PC-9 (cell line): ENCODE measurements at regions not wholly inside any gene's neighbourhood (a gene's known extent, or its start where the extent isn't known, plus 50 kb on each side); places are given as distances from the start of the nearest gene placed in this dataset.

Source experiments
- BruUV-seq: library from RNA; stranded (reverse); fragments of 400-500 nt; replicated peaks from 2 replicates; lab custom pipeline; 2021; lab: Mats Ljungman, UMichigan
- CTCF ChIA-PET: fragments of 300-600 bp; sonication (Branson Sonifier 250); formaldehyde crosslinking; loops from one replicate; lab custom pipeline; 2022; ENCODE audit warnings: antibody characterized with exemption; lab: Charles Lee
- POLR2A ChIA-PET: fragments of 300-600 bp; sonication (Branson Sonifier 250); formaldehyde crosslinking; loops from one replicate; lab custom pipeline; 2022; ENCODE audit warnings: antibody characterized with exemption; ENCODE audit not compliant: unreplicated experiment; lab: Charles Lee
- DNase-seq, 2 experiments: peaks; one replicate each; pipeline versions ENCODE4 v3.0.0 to v3.0.0-alpha.2; 2015 to 2022; ENCODE audit warnings: mixed read lengths in 1 of 2
- H2AFZ ChIP-seq: fragments of 200-600 bp; sonication (generic); 2 replicates; pipeline ENCODE4 v1.8.1; 2017; ENCODE audit warnings: antibody characterized with exemption
- H3F3A ChIP-seq: fragments of 200-600 bp; sonication (generic); 2 replicates; pipeline ENCODE4 v1.8.1; 2017; ENCODE audit warnings: antibody characterized with exemption, mild to moderate bottlenecking, low read depth; ENCODE audit not compliant: insufficient read depth
- H3K27ac ChIP-seq: fragments of 200-600 bp; sonication (generic); 2 replicates; pipeline ENCODE4 v1.6.1; 2016; ENCODE audit warnings: mixed run types
- H3K27me3 ChIP-seq: fragments of 200-600 bp; sonication (generic); 2 replicates; pipeline ENCODE4 v1.6.1; 2016; ENCODE audit warnings: low read depth, mixed run types; ENCODE audit not compliant: insufficient read depth
- H3K36me3 ChIP-seq: fragments of 200-600 bp; sonication (generic); 2 replicates; pipeline ENCODE4 v1.6.1; 2016; ENCODE audit warnings: low read depth, mixed run types
- H3K4me1 ChIP-seq: fragments of 200-600 bp; sonication (generic); replicated peaks from 2 replicates; pipeline ENCODE4 v1.6.1; 2016; ENCODE audit warnings: mixed run types; ENCODE audit not compliant: insufficient read depth
- H3K4me2 ChIP-seq: fragments of 200-600 bp; sonication (generic); 2 replicates; pipeline ENCODE4 v1.6.1; 2017; ENCODE audit warnings: mixed run types
- H3K4me3 ChIP-seq: fragments of 200-600 bp; sonication (generic); 2 replicates; pipeline ENCODE4 v1.6.1; 2016; ENCODE audit warnings: mixed run types
- H3K79me2 ChIP-seq: fragments of 200-600 bp; sonication (generic); 2 replicates; pipeline ENCODE4 v1.6.1; 2017; ENCODE audit warnings: low read depth, mixed run types
- H3K9me2 ChIP-seq: fragments of 200-600 bp; sonication (generic); 2 replicates; pipeline ENCODE4 v1.8.1; 2017; ENCODE audit warnings: mild to moderate bottlenecking; ENCODE audit not compliant: insufficient read depth
- H3K9me3 ChIP-seq: fragments of 200-600 bp; sonication (generic); 2 replicates; pipeline ENCODE4 v1.8.1; 2016; ENCODE audit warnings: low read depth; ENCODE audit not compliant: insufficient read depth
- H4K20me1 ChIP-seq: fragments of 200-600 bp; sonication (generic); 2 replicates; pipeline ENCODE4 v1.8.1; 2017; ENCODE audit not compliant: insufficient read depth
- CTCF ChIP-seq: fragments of 200-600 bp; sonication (generic); conservative IDR thresholded peaks from 2 replicates; pipeline ENCODE4 v1.6.1; 2017; ENCODE audit warnings: mixed run types, antibody characterized with exemption, mild to moderate bottlenecking, moderate library complexity
- EZH2 ChIP-seq: fragments of 200-600 bp; sonication (generic); IDR thresholded peaks from 2 replicates; pipeline ENCODE4 v1.8.0; 2017; ENCODE audit warnings: antibody characterized with exemption, low read depth
- intact Hi-C: fragments of 100-400 bp; cut with micrococcal nuclease; formaldehyde crosslinking; loops from one replicate; pipeline ENCODE4 v1.10.0; 2022; ENCODE audit not compliant: unreplicated experiment

- intact Hi-C loops: no loop called here
- TF ChIP-seq CTCF (no peak), EZH2 (no peak)
- ChIA-PET POLR2A (no interaction called here), CTCF (no interaction called here)
- no peaks in the 10 kb centered on the region for H3K9me2 ChIP-seq
- no peak overlapping the region for H3K4me2 ChIP-seq
- no peaks in the 10 kb centered on the region for H3K4me1 ChIP-seq
- no peak for DNase-seq
- no peaks in the 10 kb centered on the region for H3K79me2 ChIP-seq
- no peaks in the 10 kb centered on the region for H3K9me3 ChIP-seq
- no TSS peak for BruUV-seq
- H3K4me3 ChIP-seq: no peak overlapping the region
- no peak overlapping the region for H3K27ac ChIP-seq
- no peaks in the 10 kb centered on the region for H4K20me1 ChIP-seq
- peaks cover 48% of the 10 kb centered on the region for H3K27me3 ChIP-seq
- no peak overlapping the region for H2AFZ ChIP-seq
- no peaks in the 10 kb centered on the region for H3K36me3 ChIP-seq
- no peaks in the 10 kb centered on the region for H3F3A ChIP-seq
Observed at GRCh38 chr14:94974422-94974821, 182.9 kb downstream of the DICER1 start.

- Histone ChIP-seq H3K79me2 (no peaks in the 10 kb centered on the region), H2AFZ (no peak overlapping the region), H3F3A (no peaks in the 10 kb centered on the region), H3K27ac (no peak overlapping the region), H3K4me3 (no peak overlapping the region), H3K4me2 (no peak overlapping the region), H3K27me3 (peaks cover 46% of the 10 kb centered on the region), H4K20me1 (no peaks in the 10 kb centered on the region), H3K36me3 (no peaks in the 10 kb centered on the region), H3K9me2 (no peaks in the 10 kb centered on the region), H3K9me3 (no peaks in the 10 kb centered on the region), H3K4me1 (no peaks in the 10 kb centered on the region)
- BruUV-seq: no TSS peak
- DNase-seq: no peak
- CTCF ChIA-PET: no interaction called here
- TF ChIP-seq EZH2: no peak
- TF ChIP-seq CTCF: no peak
- POLR2A ChIA-PET: no interaction called here
- intact Hi-C loops: no loop called here
Observed at GRCh38 chr14:94971750-94972149, 185.6 kb downstream of the DICER1 start.

- Histone ChIP-seq H3K27ac (no peak overlapping the region), H3K36me3 (no peaks in the 10 kb centered on the region), H3F3A (no peaks in the 10 kb centered on the region), H3K79me2 (no peaks in the 10 kb centered on the region), H3K9me3 (no peaks in the 10 kb centered on the region), H3K4me3 (no peak overlapping the region), H3K9me2 (no peaks in the 10 kb centered on the region), H3K4me2 (no peak overlapping the region), H4K20me1 (no peaks in the 10 kb centered on the region), H2AFZ (no peak overlapping the region), H3K4me1 (no peaks in the 10 kb centered on the region), H3K27me3 (peaks cover 48% of the 10 kb centered on the region)
- DNase-seq: no peak
- ChIA-PET CTCF (no interaction called here), POLR2A (no interaction called here)
- intact Hi-C loops: no loop called here
- TF ChIP-seq EZH2: no peak
- no TSS peak for BruUV-seq
Observed at GRCh38 chr14:94970941-94971730, 186.2 kb downstream of the DICER1 start.

GRCh38 chr14:94969766-94970165 is 187.6 kb downstream of the DICER1 start:
- Histone ChIP-seq H3K36me3 (no peaks in the 10 kb centered on the region), H3K4me2 (no peak overlapping the region), H3K27ac (no peak overlapping the region), H4K20me1 (no peaks in the 10 kb centered on the region), H3K4me3 (no peak overlapping the region), H3K79me2 (no peaks in the 10 kb centered on the region), H3K9me2 (no peaks in the 10 kb centered on the region), H3K4me1 (no peaks in the 10 kb centered on the region), H3K9me3 (no peaks in the 10 kb centered on the region), H3F3A (no peaks in the 10 kb centered on the region), H2AFZ (no peak overlapping the region), H3K27me3 (peaks cover 50% of the 10 kb centered on the region)
- ChIA-PET CTCF (no interaction called here), POLR2A (no interaction called here)
- no TSS peak for BruUV-seq
- no peak for DNase-seq
- no peak for TF ChIP-seq CTCF
- TF ChIP-seq EZH2: no peak
- intact Hi-C loops: no loop called here
